Gastroesophageal sphincter (tissue), 3 donors: ENCODE measurements at regions not wholly inside any gene's neighbourhood (a gene's known extent, or its start where the extent isn't known, plus 50 kb on each side); places are given as distances from the start of the nearest gene placed in this dataset.

Experiments used
- EP300 ChIP-seq: sonication (generic); formaldehyde crosslinking; IDR thresholded peaks from one replicate; pipeline ENCODE4 v1.6.1; 2017; ENCODE audit warnings: antibody characterized with exemption, mild to moderate bottlenecking
- POLR2A ChIP-seq, 2 donors: fragments of 450-650 bp; IDR thresholded peaks; one replicate each; pipeline ENCODE4 v1.6.1; 2017; ENCODE audit warnings: antibody characterized with exemption in 2 of 2, mild to moderate bottlenecking in 2 of 2, moderate library complexity in 1 of 2
- POLR2AphosphoS5 ChIP-seq: sonication (generic); formaldehyde crosslinking; IDR thresholded peaks from one replicate; pipeline ENCODE4 v1.6.1; 2017; ENCODE audit warnings: antibody characterized with exemption
- TF ChIP-seq, protein P1 (sequence below), 4 experiments: fragments of 200-600 bp in 2 of 4; fragments of 450-650 bp in 2 of 4; sonication (generic) in 1 of 4; IDR thresholded peaks; one replicate each; pipeline ENCODE4 v1.5.1; 2017 to 2019; ENCODE audit warnings: antibody characterized with exemption in 4 of 4, mild to moderate bottlenecking in 2 of 4, moderate library complexity in 2 of 4

DNA sequence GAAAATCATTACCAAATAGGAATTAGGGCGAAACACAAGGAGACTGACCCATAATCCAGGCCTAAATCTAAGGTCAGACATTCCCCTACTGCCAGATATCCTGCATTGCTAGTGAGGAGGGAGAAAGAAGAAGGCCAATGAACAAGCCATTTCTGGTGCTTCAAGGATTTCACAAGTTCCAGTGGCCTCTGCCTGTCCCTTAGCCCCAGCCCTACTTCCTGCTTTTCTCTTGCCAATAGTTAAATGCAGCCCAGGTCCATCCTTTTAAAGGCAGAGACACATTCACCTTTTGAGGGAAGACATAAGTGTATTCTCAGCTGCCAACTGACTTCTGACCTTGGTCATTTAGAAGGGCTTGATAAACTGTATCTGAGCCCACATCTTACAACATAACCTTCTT is 135.8 kb downstream of the ZNF621 start:
- TF ChIP-seq, protein P1, sequence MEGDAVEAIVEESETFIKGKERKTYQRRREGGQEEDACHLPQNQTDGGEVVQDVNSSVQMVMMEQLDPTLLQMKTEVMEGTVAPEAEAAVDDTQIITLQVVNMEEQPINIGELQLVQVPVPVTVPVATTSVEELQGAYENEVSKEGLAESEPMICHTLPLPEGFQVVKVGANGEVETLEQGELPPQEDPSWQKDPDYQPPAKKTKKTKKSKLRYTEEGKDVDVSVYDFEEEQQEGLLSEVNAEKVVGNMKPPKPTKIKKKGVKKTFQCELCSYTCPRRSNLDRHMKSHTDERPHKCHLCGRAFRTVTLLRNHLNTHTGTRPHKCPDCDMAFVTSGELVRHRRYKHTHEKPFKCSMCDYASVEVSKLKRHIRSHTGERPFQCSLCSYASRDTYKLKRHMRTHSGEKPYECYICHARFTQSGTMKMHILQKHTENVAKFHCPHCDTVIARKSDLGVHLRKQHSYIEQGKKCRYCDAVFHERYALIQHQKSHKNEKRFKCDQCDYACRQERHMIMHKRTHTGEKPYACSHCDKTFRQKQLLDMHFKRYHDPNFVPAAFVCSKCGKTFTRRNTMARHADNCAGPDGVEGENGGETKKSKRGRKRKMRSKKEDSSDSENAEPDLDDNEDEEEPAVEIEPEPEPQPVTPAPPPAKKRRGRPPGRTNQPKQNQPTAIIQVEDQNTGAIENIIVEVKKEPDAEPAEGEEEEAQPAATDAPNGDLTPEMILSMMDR (IDR thresholded peaks at IDR 0.05), result no peak
- TF ChIP-seq POLR2AphosphoS5, result no peak
- no peak for TF ChIP-seq EP300
- TF ChIP-seq POLR2A (IDR thresholded peaks at IDR 0.05), result no peak
